HTR-8/SVneo (cell line): ENCODE measurements at regions not wholly inside any gene's neighbourhood (a gene's known extent, or its start where the extent isn't known, plus 50 kb on each side); places are given as distances from the start of the nearest gene placed in this dataset.
"Not testable (repeated sequence)": the region's sequence is repeated elsewhere in the genome, so short reads cannot be mapped to it uniquely, and the experiment has no call there.

ENCODE experiments used
- DNase-seq: peaks from one replicate; pipeline ENCODE4 v3.0.0; 2011; ENCODE audit warnings: low spot score, mixed read lengths; ENCODE audit not compliant: insufficient read length
- FAIRE-seq: peaks from 2 replicates; lab custom pipeline; 2011; peaks lifted over from hg19 to GRCh38; lab: Jason Lieb, UNC

- DNase-seq: no peak
- no peak for FAIRE-seq
Measured at GRCh38 chr2:215260097-215260677, 51.7 kb upstream of the ATIC start.

DNA sequence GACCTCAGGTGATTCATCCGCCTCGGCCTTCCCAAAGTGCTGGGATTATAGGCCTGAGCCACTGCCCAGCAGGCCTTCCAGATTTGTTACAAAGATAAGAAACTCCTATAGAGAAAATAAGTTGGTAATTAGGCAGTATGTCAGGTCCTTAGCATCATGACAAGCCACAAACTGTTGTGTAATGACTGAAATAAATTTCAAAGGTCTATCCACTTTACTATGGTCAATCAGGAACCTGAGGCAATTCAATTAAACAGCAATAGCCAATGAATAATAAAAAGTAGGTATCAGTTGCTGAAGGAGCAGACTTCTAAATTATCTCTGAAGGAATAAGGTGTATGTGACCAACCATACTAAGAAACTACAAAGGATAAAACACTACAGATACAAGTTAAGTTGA, 62.4 kb upstream of the ATIC start:
- FAIRE-seq (no peak), DNase-seq (no peak)

DNA sequence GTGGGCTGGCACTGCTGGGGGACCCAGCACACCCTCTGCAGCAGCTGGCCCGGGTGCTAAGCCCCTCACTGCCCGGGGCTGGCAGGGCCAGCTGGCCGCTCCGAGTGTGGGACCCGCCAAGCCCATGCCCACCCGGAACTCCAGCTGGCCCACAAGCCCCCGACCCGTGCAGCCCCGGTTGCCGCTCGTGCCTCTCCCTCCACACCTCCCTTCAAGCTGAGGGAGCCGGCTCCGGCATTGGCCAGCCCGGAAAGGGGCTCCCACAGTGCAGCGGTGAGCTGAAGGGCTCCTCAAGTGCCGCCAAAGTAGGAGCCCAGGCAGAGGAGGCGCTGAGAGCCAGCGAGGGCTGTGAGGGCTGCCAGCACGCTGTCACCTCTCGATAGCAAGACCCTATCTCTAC, 65.9 kb upstream of the ATIC start:
- not testable (repeated sequence) for FAIRE-seq

DNA sequence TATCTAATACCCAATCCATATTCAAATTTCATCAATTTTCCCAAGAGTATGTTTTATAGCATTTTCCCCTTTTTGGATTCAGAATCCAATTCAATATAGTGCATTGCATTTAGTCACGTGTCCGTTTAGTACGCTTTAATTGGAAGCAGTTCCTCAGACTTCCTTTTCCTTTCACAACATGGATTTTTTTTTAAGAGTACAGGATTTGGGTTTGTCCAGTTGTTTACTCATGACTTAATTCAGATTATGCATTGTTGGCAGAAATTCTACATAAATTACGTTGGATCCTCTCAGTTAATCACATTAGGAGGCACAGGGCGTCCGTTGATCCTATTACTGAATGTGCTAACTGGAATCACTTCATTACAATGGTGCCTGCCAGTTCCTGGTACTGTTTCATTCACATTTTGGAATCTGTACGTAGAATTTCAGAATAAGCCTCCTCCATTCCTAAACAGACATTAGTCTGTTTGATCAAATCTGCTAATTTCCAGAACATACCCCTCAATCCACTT, 70.0 kb upstream of the ATIC start:
- DNase-seq: no peak
- no peak for FAIRE-seq

More for the DNA sequence above, 65.9 kb upstream of the ATIC start:
- not testable (repeated sequence) for DNase-seq

GRCh38 chr2:215238485-215239098, 73.3 kb upstream of the ATIC start:
- peak; percentile 21 for DNase-seq
- FAIRE-seq: no peak

DNA sequence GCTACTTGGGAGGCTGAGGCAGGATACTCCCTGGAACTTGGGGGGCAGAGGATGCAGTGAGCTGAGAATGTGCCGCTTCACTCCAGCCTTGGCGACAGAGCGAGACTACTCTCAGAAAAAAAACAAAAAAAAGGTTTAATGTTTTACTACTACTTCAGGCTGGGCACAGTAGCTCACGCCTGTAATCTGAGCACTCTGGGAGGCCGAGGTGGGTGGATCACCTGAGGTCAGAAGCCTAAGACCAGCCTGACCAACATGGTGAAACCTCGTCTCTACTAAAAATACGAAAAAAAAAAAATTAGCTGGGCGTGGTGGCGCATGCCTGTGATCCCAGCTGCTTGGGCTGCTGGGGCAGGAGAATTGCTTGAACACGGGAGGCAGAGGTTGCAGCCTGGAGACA, 75.7 kb upstream of the ATIC start:
- DNase-seq (no peak), FAIRE-seq (no peak)

DNA sequence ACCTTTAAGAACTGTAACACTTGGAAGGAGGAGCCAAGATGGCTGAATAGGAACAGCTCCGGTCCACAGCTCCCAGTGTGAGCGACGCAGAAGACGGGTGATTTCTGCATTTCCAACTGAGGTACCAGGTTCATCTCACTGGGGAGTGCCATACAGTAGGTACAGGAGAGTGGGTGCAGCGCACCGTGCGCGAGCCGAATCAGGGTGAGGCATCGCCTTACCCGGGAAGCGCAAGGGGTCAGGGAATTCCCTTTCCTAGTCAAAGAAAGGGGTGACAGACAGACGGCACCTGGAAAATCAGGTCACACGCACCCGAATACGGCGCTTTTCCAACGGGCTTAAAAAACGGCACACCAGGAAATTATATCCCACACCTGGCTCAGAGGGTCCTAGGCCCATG, 81.8 kb upstream of the ABCA12 start:
- FAIRE-seq, DNase-seq: not testable (repeated sequence)

- DNase-seq (no peak), FAIRE-seq (no peak)
Measured at GRCh38 chr2:215218587-215219577, 80.5 kb upstream of the ABCA12 start.

GRCh38 chr2:215216806-215217205, 78.4 kb upstream of the ABCA12 start:
- FAIRE-seq: no peak
- DNase-seq: no peak

GRCh38 chr2:215215637-215216036, 77.2 kb upstream of the ABCA12 start:
- DNase-seq: no peak
- no peak for FAIRE-seq

DNA sequence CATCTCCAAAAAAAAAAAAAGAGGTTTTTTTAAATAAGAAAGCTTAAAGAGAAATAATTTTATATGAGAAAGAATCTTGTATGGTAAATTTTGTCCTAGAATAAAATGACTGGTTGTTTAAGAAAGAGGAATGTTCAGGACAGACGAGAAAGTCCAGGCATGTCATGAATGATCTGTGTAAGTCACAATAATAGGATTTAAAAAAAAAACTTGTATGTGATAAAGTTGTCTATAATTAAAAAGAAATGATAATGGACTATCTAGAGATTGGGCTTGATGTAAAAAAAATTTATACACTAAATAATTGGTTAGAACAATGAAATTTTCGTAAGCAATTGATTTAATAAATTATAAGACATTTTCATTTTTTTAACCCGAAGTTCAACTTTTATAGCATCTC, 71.7 kb upstream of the ABCA12 start:
- DNase-seq (no peak), FAIRE-seq (no peak)

- DNase-seq (no peak), FAIRE-seq (no peak)
Measured at GRCh38 chr2:215207791-215208367, 69.5 kb upstream of the ABCA12 start.

GRCh38 chr2:215207041-215207440, 68.6 kb upstream of the ABCA12 start:
- no peak for FAIRE-seq
- no peak for DNase-seq

DNA sequence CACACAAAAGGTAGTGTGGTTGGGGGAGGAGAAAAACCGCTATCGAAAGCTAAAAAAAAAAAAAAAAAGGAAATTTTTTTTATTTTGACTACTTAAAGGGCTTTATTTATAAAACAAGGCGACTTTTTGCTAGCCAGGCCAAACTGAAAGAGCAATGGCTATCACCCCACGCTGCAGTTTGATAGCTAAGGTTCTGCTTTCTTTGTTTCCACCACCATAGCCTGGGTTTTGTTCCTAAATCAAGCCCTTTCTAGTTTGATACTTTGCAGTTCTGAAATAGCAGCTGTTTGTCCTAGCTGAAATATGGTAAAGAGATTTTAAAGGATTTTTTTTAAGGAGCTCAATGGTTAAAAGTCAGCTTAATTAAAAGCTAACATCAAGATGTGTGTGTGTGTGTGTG, 67.4 kb upstream of the ABCA12 start:
- FAIRE-seq (no peak), DNase-seq (no peak)

DNA sequence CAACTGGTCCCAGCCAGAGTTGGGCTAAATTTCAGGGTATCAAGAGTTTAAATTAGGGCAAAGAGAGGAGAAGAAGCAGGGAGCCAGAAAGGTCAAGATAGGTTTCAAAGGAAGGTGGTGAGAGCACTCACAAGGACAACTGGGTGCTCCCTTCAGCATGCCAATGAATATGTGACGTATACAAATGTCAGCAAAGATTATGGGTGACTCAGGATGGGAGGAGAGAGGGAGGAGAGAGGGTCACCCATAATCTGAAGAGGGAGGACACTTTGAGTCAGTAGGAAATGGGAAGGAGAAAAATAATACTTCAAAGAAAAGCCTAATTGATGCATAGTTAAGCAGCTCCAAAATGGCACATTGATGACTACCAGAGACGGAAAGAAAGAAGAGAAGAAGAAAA, 53.1 kb upstream of the ABCA12 start:
- no peak for DNase-seq
- no peak for FAIRE-seq

DNA sequence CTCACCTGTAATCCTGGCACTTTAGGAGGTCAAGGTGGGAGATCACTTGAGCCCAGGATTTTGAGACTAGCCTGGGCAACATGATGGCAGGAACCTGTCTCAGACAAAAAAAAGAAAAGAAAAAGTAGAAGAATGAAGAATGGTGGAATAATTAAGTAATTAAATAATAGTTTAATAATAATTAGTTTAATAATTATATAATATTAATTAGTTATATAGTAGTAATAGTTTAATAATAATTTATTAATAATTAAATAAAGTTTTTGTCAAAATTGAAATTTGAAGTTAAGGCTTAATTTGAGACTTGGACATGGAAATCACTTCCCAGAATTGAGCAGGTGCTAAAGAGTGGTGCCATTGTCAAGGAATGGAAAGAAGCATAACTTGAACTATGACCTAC, 52.2 kb upstream of the ABCA12 start:
- no peak for DNase-seq
- no peak for FAIRE-seq

- FAIRE-seq (no peak), DNase-seq (no peak)
Measured at GRCh38 chr2:215189393-215189792, 51.0 kb upstream of the ABCA12 start.
